HepG2 (cell line): ENCODE measurements at regions not wholly inside any gene's neighbourhood (a gene's known extent, or its start where the extent isn't known, plus 50 kb on each side); places are given as distances from the start of the nearest gene placed in this dataset.

Experiments used
- ATAC-seq: fragments of 200-7000 bp; cut with Tn5 transposase; 3 replicates; pipeline ENCODE4 v1.9.1; 2020; ENCODE audit warnings: mild to moderate bottlenecking, moderate library complexity
- BruUV-seq: library from RNA; stranded (reverse); fragments of 400-500 nt; replicated peaks from 2 replicates; lab custom pipeline; 2021; lab: Mats Ljungman, UMichigan
- CTCF ChIA-PET: fragments of 300-600 bp; formaldehyde crosslinking; extraction: SDS; loops from one replicate; lab custom pipeline; 2021; ENCODE audit warnings: low total read pairs, inconsistent platforms, low intra/inter-chr PET ratio; lab: Yijun Ruan, JAX
- POLR2A ChIA-PET: fragments of 350-600 bp; sonication (Branson Sonifier 250); formaldehyde crosslinking; loops from one replicate; lab custom pipeline; 2020; ENCODE audit warnings: antibody characterized with exemption, inconsistent platforms; lab: Yijun Ruan, JAX
- DNase-seq: peaks from one replicate; pipeline ENCODE4 v3.0.0-alpha.2; 2015; ENCODE audit warnings: low spot score
- FAIRE-seq: peaks from 3 replicates; lab custom pipeline; 2011; peaks lifted over from hg19 to GRCh38; lab: Jason Lieb, UNC
- H2AFZ ChIP-seq: one replicate; pipeline ENCODE4 v1.6.1; 2011; ENCODE audit warnings: low read length, inconsistent platforms
- H3K27ac ChIP-seq: fragments of 300-600 bp; 3 replicates; pipeline ENCODE4 v1.8.0; 2011; ENCODE audit warnings: mixed run types, mild to moderate bottlenecking, mixed read lengths, low read length, inconsistent platforms; ENCODE audit not compliant: insufficient read depth; ENCODE audit errors: extremely low read length
- H3K27me3 ChIP-seq, 2 experiments: fragments of 200-600 bp in 1 of 2; 2 replicates in 1 of 2; 3 replicates in 1 of 2; pipeline versions ENCODE4 v1.6.0 to v1.8.0; 2011; ENCODE audit warnings: low read length in 2 of 2, mild to moderate bottlenecking in 2 of 2, moderate library complexity in 2 of 2, inconsistent platforms in 1 of 2; ENCODE audit not compliant: insufficient read depth in 2 of 2, control insufficient read depth in 1 of 2
- H3K36me3 ChIP-seq, 2 experiments: fragments of 200-600 bp in 1 of 2; replicated peaks in 1 of 2; 2 replicates in 1 of 2; 3 replicates in 1 of 2; pipeline versions ENCODE4 v1.5.1 to v1.8.0; 2011; ENCODE audit warnings: low read length in 2 of 2, inconsistent platforms in 1 of 2; ENCODE audit not compliant: insufficient read depth in 2 of 2, control insufficient read depth in 1 of 2
- H3K4me1 ChIP-seq: 2 replicates; pipeline ENCODE4 v1.5.1; 2012; ENCODE audit warnings: low read length, inconsistent platforms; ENCODE audit not compliant: insufficient read depth
- H3K4me2 ChIP-seq: 2 replicates; pipeline ENCODE4 v1.6.0; 2011; ENCODE audit warnings: low read depth, low read length, inconsistent platforms
- H3K4me3 ChIP-seq, 3 experiments: fragments of 200-600 bp in 1 of 3; sonication (generic), shearing (Covaris generic) in 1 of 3; replicated peaks in 1 of 3; 2 replicates each; pipeline ENCODE4 v1.5.1; 2011 to 2016; ENCODE audit warnings: low read length in 3 of 3, inconsistent platforms in 2 of 3, low read depth in 2 of 3, mild to moderate bottlenecking in 2 of 3, control low read depth in 1 of 3, mixed read lengths in 1 of 3; ENCODE audit not compliant: insufficient read depth in 1 of 3
- H3K79me2 ChIP-seq: one replicate; pipeline ENCODE4 v1.6.1; 2011; ENCODE audit warnings: low read length, inconsistent platforms; ENCODE audit not compliant: insufficient read depth
- H3K9ac ChIP-seq: 2 replicates; pipeline ENCODE4 v1.6.0; 2011; ENCODE audit warnings: mild to moderate bottlenecking, low read depth, low read length, inconsistent platforms; ENCODE audit not compliant: insufficient read depth
- H3K9me3 ChIP-seq: 2 replicates; pipeline ENCODE4 v1.5.1; 2012; ENCODE audit warnings: mild to moderate bottlenecking, low read length
- H4K20me1 ChIP-seq: 2 replicates; pipeline ENCODE4 v1.6.0; 2011; ENCODE audit warnings: inconsistent platforms, mild to moderate bottlenecking, low read length, moderate library complexity; ENCODE audit not compliant: insufficient read depth
- FOXA3 ChIP-seq: IDR thresholded peaks from 2 replicates; pipeline ENCODE4 v1.6.1; 2016; ENCODE audit warnings: missing genetic modification reagents, missing compliant biosample characterization
- HINFP ChIP-seq: sonication (generic); formaldehyde crosslinking; IDR thresholded peaks from 2 replicates; pipeline ENCODE4 v1.4.0; 2020; ENCODE audit warnings: low read depth, mild to moderate bottlenecking, missing genetic modification reagents
- SMAD9 ChIP-seq: sonication (generic); formaldehyde crosslinking; IDR thresholded peaks from 2 replicates; pipeline ENCODE4 v1.5.1; 2020; ENCODE audit warnings: mild to moderate bottlenecking, missing genetic modification reagents
- ZNF501 ChIP-seq: sonication (generic); formaldehyde crosslinking; IDR thresholded peaks from 2 replicates; pipeline ENCODE4 v1.5.1; 2020; ENCODE audit warnings: mild to moderate bottlenecking, moderate library complexity, missing genetic modification reagents
- ZNF605 ChIP-seq: sonication (generic); formaldehyde crosslinking; IDR thresholded peaks from 2 replicates; pipeline ENCODE4 v1.8.0; 2022; ENCODE audit warnings: mild to moderate bottlenecking, missing genetic modification reagents
- ZNF761 ChIP-seq: sonication (generic); formaldehyde crosslinking; conservative IDR thresholded peaks from 2 replicates; pipeline ENCODE4 v1.4.0; 2020; ENCODE audit warnings: mild to moderate bottlenecking, missing genetic modification reagents
- WGBS: methylation state at CpG from one replicate; pipeline ENCODE4 v1.1.6; 2017; ENCODE audit warnings: low lambda C conversion rate; 5-methylcytosine and 5-hydroxymethylcytosine counted together
- in situ Hi-C: cut with HindIII; loops from 2 replicates; pipeline ENCODE4 v1.10.0; 2017; ENCODE audit warnings: low pct_unique_long_range_greater_than_20kb; ENCODE audit not compliant: extremely low pct_ligation_motif_present
- intact Hi-C: fragments of 100-400 bp; cut with micrococcal nuclease; formaldehyde crosslinking; loops from one replicate; pipeline ENCODE4 v1.10.0; 2022; ENCODE audit not compliant: unreplicated experiment
- TF ChIP-seq, protein P1 (sequence below): sonication (generic); formaldehyde crosslinking; IDR thresholded peaks from 2 replicates; pipeline ENCODE4 v1.4.0; 2020; ENCODE audit warnings: missing genetic modification reagents

DNA sequence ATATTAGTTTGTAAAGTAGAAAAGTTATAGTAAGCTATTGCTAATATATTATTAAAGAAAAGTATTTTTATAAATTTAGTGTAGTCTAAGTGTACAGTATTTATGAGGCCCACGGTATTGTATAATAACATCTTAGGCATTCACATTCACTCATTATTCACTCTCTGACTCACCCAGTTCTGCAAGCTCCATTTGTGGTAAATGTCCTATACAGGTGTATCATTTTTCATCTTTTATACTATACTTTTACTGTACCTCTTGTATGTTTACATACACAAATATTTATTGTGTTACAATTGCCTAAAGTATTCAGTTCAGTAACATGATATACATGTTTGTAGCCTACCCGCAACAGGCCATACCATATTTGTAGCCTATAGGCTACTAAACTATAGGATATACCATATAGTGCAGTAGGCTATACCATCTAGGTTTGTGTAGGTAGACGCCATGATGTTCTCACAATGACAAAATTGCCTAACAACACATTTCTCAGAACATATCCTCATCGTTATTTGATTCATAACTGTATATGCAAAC lies 246.8 kb upstream of the ALCAM start:
- no TSS peak for BruUV-seq
- Histone ChIP-seq H3K4me1 (no peaks in the 10 kb centered on the region), H3K36me3 (no peaks in the 10 kb centered on the region), H2AFZ (no peak overlapping the region), H3K27me3 (no peaks in the 10 kb centered on the region), H3K9me3 (no peaks in the 10 kb centered on the region), H3K9ac (no peak overlapping the region), H4K20me1 (no peaks in the 10 kb centered on the region), H3K79me2 (no peaks in the 10 kb centered on the region), H3K27ac (no peak overlapping the region), H3K4me3 (no peak overlapping the region), H3K4me2 (no peak overlapping the region)
- POLR2A ChIA-PET, result no interaction called here
- 13% methylated on average over 4 of the region's 4 CpGs for WGBS
- CTCF ChIA-PET, result no interaction called here
- intact Hi-C loops, result no loop called here
- TF ChIP-seq SMAD9 (CRISPR knock-in tag) (no peak), ZNF761 (CRISPR knock-in tag) (no peak), ZNF605 (CRISPR knock-in tag) (no peak), FOXA3 (CRISPR knock-in tag) (no peak), HINFP (CRISPR knock-in tag) (no peak), ZNF501 (no peak)
- TF ChIP-seq, protein P1, sequence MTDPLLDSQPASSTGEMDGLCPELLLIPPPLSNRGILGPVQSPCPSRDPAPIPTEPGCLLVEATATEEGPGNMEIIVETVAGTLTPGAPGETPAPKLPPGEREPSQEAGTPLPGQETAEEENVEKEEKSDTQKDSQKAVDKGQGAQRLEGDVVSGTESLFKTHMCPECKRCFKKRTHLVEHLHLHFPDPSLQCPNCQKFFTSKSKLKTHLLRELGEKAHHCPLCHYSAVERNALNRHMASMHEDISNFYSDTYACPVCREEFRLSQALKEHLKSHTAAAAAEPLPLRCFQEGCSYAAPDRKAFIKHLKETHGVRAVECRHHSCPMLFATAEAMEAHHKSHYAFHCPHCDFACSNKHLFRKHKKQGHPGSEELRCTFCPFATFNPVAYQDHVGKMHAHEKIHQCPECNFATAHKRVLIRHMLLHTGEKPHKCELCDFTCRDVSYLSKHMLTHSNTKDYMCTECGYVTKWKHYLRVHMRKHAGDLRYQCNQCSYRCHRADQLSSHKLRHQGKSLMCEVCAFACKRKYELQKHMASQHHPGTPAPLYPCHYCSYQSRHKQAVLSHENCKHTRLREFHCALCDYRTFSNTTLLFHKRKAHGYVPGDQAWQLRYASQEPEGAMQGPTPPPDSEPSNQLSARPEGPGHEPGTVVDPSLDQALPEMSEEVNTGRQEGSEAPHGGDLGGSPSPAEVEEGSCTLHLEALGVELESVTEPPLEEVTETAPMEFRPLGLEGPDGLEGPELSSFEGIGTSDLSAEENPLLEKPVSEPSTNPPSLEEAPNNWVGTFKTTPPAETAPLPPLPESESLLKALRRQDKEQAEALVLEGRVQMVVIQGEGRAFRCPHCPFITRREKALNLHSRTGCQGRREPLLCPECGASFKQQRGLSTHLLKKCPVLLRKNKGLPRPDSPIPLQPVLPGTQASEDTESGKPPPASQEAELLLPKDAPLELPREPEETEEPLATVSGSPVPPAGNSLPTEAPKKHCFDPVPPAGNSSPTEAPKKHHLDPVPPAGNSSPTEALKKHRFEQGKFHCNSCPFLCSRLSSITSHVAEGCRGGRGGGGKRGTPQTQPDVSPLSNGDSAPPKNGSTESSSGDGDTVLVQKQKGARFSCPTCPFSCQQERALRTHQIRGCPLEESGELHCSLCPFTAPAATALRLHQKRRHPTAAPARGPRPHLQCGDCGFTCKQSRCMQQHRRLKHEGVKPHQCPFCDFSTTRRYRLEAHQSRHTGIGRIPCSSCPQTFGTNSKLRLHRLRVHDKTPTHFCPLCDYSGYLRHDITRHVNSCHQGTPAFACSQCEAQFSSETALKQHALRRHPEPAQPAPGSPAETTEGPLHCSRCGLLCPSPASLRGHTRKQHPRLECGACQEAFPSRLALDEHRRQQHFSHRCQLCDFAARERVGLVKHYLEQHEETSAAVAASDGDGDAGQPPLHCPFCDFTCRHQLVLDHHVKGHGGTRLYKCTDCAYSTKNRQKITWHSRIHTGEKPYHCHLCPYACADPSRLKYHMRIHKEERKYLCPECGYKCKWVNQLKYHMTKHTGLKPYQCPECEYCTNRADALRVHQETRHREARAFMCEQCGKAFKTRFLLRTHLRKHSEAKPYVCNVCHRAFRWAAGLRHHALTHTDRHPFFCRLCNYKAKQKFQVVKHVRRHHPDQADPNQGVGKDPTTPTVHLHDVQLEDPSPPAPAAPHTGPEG (CRISPR knock-in tag), result no peak
- FAIRE-seq, result no peak
- in situ Hi-C loops, result no loop called here
- DNase-seq, result no peak
- no peak for ATAC-seq
